OCI-LY3 (cell line): ENCODE measurements at regions not wholly inside any gene's neighbourhood (a gene's known extent, or its start where the extent isn't known, plus 50 kb on each side); places are given as distances from the start of the nearest gene placed in this dataset.

Experiments
- EZH2phosphoT487 ChIP-seq: fragments of 200-600 bp; shearing (Covaris generic); IDR thresholded peaks from 2 replicates; pipeline ENCODE4 v1.6.1; 2018; ENCODE audit warnings: antibody characterized with exemption, mixed run types, low read depth
- TF ChIP-seq, protein P1 (sequence below): fragments of 200-600, 300-600 bp; sonication (generic); IDR thresholded peaks from 2 replicates; pipeline ENCODE4 v1.5.1; 2014; ENCODE audit warnings: antibody characterized with exemption, low read length, low read depth

DNA sequence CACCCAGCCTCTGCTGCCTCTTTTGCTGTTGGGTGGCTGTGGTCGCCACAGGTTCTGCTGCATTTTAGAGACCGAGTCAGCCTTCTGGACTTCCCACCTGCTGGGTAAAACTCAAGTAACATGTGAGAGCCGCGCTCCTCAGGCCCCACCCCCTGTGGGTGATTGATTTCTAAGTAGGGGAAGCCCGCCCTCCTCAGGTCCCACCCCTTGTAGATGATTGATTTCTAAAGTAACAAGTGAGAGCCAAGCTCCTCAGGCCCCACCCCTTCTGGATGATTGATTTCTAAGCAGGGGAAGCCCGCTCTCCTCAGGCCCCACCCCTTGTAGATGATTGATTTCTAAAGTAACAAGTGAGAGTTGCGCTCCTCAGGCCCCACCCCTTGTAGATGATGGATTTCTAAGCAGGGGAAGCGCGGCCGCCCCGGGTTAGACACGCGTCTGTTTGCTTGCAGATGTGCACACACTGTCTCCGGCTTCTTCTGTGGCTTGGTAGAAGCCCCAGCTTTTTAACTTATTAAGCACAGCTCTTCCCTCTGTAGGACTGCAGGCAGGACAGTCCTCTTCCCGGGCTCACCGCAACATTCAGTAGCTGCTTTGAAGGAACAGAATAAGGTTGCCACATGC lies 83.4 kb downstream of the FAM43A start:
- TF ChIP-seq, protein P1, sequence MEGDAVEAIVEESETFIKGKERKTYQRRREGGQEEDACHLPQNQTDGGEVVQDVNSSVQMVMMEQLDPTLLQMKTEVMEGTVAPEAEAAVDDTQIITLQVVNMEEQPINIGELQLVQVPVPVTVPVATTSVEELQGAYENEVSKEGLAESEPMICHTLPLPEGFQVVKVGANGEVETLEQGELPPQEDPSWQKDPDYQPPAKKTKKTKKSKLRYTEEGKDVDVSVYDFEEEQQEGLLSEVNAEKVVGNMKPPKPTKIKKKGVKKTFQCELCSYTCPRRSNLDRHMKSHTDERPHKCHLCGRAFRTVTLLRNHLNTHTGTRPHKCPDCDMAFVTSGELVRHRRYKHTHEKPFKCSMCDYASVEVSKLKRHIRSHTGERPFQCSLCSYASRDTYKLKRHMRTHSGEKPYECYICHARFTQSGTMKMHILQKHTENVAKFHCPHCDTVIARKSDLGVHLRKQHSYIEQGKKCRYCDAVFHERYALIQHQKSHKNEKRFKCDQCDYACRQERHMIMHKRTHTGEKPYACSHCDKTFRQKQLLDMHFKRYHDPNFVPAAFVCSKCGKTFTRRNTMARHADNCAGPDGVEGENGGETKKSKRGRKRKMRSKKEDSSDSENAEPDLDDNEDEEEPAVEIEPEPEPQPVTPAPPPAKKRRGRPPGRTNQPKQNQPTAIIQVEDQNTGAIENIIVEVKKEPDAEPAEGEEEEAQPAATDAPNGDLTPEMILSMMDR, result no peak
- no peak for TF ChIP-seq EZH2phosphoT487
